ENCODE measurements at regions not wholly inside any gene's neighbourhood (a gene's known extent, or its start where the extent isn't known, plus 50 kb on each side); places are given as distances from the start of the nearest gene placed in this dataset.

GRCh38 chr13:81406639-81407292, 1065.8 kb upstream of the SPRY2 start:
- ATAC-seq (no peak), DNase-seq (no peak)
- no peaks in the 10 kb centered on the region for H3K36me3 ChIP-seq (ENCODE audit: low read depth, low read length)
- H4K20me1 ChIP-seq (ENCODE audit: low read length) = no peaks in the 10 kb centered on the region
- no peak overlapping the region for H3K4me3 ChIP-seq (ENCODE audit: low read length)
- no peak for TF ChIP-seq CTCF (conservative IDR thresholded peaks at IDR 0.05; ENCODE audit: low read depth, low read length)
- no peaks in the 10 kb centered on the region for H3K27me3 ChIP-seq (ENCODE audit: low read length)
- H3K9ac ChIP-seq (ENCODE audit: low read length) = no peak overlapping the region
- BruUV-seq (replicated peaks) = no TSS peak
- H3K4me2 ChIP-seq (ENCODE audit: low read length) = no peak overlapping the region
- ChIA-PET CTCF (no interaction called here), POLR2A (ENCODE audit: unreplicated experiment) (no interaction called here)
- peaks cover 3% of the 10 kb centered on the region; the same call in 1 of the 2 replicates for H3K4me1 ChIP-seq (ENCODE audit: insufficient read depth, low read length)
- H3F3A ChIP-seq (ENCODE audit: low read length, unreplicated experiment) = no peaks in the 10 kb centered on the region
- intact Hi-C loops (cut with micrococcal nuclease) = no loop called here
- H3K27ac ChIP-seq (ENCODE audit: low read length) = no peak overlapping the region
- H2AFZ ChIP-seq (ENCODE audit: low read length) = no peak overlapping the region
- no peaks in the 10 kb centered on the region for H3K79me2 ChIP-seq (ENCODE audit: low read length)
- no peaks in the 10 kb centered on the region for H3K9me2 ChIP-seq (replicated peaks; ENCODE audit: low read length)
- no peaks in the 10 kb centered on the region for H3K9me3 ChIP-seq (ENCODE audit: low read length)

GRCh38 chr13:81406022-81406421, 1065.1 kb upstream of the SPRY2 start:
- Histone ChIP-seq H3K9me3 (ENCODE audit: low read length) (no peaks in the 10 kb centered on the region), H3K4me1 (ENCODE audit: insufficient read depth, low read length) (peaks cover 3% of the 10 kb centered on the region; the same call in 1 of the 2 replicates), H3F3A (ENCODE audit: low read length, unreplicated experiment) (no peaks in the 10 kb centered on the region), H3K27me3 (ENCODE audit: low read length) (no peaks in the 10 kb centered on the region), H3K36me3 (ENCODE audit: low read depth, low read length) (no peaks in the 10 kb centered on the region), H3K27ac (ENCODE audit: low read length) (no peak overlapping the region), H3K79me2 (ENCODE audit: low read length) (no peaks in the 10 kb centered on the region), H4K20me1 (ENCODE audit: low read length) (no peaks in the 10 kb centered on the region), H3K4me2 (ENCODE audit: low read length) (no peak overlapping the region), H3K9me2 (replicated peaks; ENCODE audit: low read length) (no peaks in the 10 kb centered on the region), H3K4me3 (ENCODE audit: low read length) (no peak overlapping the region), H3K9ac (ENCODE audit: low read length) (no peak overlapping the region), H2AFZ (ENCODE audit: low read length) (no peak overlapping the region)
- ATAC-seq (no peak), DNase-seq (no peak)
- CTCF ChIA-PET = no interaction called here
- TF ChIP-seq EZH2 (IDR thresholded peaks at IDR 0.05; ENCODE audit: low read length, unreplicated experiment) (no peak), CTCF (conservative IDR thresholded peaks at IDR 0.05; ENCODE audit: low read depth, low read length) (no peak), EZH2phosphoT487 (IDR thresholded peaks at IDR 0.05; ENCODE audit: borderline replicate concordance, low read length) (no peak)
- no TSS peak for BruUV-seq (replicated peaks)
- POLR2A ChIA-PET (ENCODE audit: unreplicated experiment) = no interaction called here
- intact Hi-C loops (cut with micrococcal nuclease) = no loop called here

- Histone ChIP-seq H2AFZ (ENCODE audit: low read length) (no peak overlapping the region), H3K9me2 (replicated peaks; ENCODE audit: low read length) (no peaks in the 10 kb centered on the region), H3K4me1 (ENCODE audit: insufficient read depth, low read length) (peaks cover 5% of the 10 kb centered on the region; the same call in 1 of the 2 replicates), H4K20me1 (ENCODE audit: low read length) (no peaks in the 10 kb centered on the region), H3K79me2 (ENCODE audit: low read length) (no peaks in the 10 kb centered on the region), H3K36me3 (ENCODE audit: low read depth, low read length) (no peaks in the 10 kb centered on the region), H3K9me3 (ENCODE audit: low read length) (no peaks in the 10 kb centered on the region), H3K4me3 (ENCODE audit: low read length) (no peak overlapping the region), H3K27ac (ENCODE audit: low read length) (no peak overlapping the region), H3K4me2 (ENCODE audit: low read length) (no peak overlapping the region), H3F3A (ENCODE audit: low read length, unreplicated experiment) (no peaks in the 10 kb centered on the region), H3K27me3 (ENCODE audit: low read length) (no peaks in the 10 kb centered on the region), H3K9ac (ENCODE audit: low read length) (no peak overlapping the region)
- DNase-seq (no peak), ATAC-seq (no peak)
- no TSS peak for BruUV-seq (replicated peaks)
- intact Hi-C loops (cut with micrococcal nuclease) = no loop called here
- ChIA-PET POLR2A (ENCODE audit: unreplicated experiment) (no interaction called here), CTCF (no interaction called here)
- TF ChIP-seq EZH2 (IDR thresholded peaks at IDR 0.05; ENCODE audit: low read length, unreplicated experiment) = no peak
- TF ChIP-seq EZH2phosphoT487 (IDR thresholded peaks at IDR 0.05; ENCODE audit: borderline replicate concordance, low read length) = no peak
- no peak for TF ChIP-seq CTCF (conservative IDR thresholded peaks at IDR 0.05; ENCODE audit: low read depth, low read length)
These were observed 1055.3 kb upstream of the SPRY2 start for GRCh38 chr13:81396192-81396591.
